GM21717 (cell line): ENCODE measurements at regions not wholly inside any gene's neighbourhood (a gene's known extent, or its start where the extent isn't known, plus 50 kb on each side); places are given as distances from the start of the nearest gene placed in this dataset.

ENCODE experiments used
- ATAC-seq: cut with Tn5 transposase; IDR thresholded peaks from one replicate; pipeline ENCODE4 v1.9.1; 2021; ENCODE audit warnings: mild to moderate bottlenecking, moderate library complexity; ENCODE audit not compliant: unreplicated experiment

- ATAC-seq: peak; percentile 40
Measured at GRCh38 chr6:26196846-26197635, 109.8 kb downstream of the HFE start.

- ATAC-seq: no peak
Measured at GRCh38 chr6:26197636-26197932, 110.4 kb downstream of the HFE start.

GRCh38 chr6:26197933-26198721, 110.9 kb downstream of the HFE start:
- no peak for ATAC-seq

- ATAC-seq: peak; percentile 1
Measured at GRCh38 chr6:26198722-26199056, 111.5 kb downstream of the HFE start.

- peak; percentile 47 for ATAC-seq
Measured at GRCh38 chr6:26199057-26199772, 112.0 kb downstream of the HFE start.

GRCh38 chr6:26199773-26200764, 112.8 kb downstream of the HFE start:
- no peak for ATAC-seq

- ATAC-seq: no peak
Measured at GRCh38 chr6:26200918-26201721, 113.9 kb downstream of the HFE start.

GRCh38 chr6:26202201-26202611, 115.0 kb downstream of the HFE start:
- ATAC-seq: no peak

- ATAC-seq: no peak
Measured at GRCh38 chr6:26202811-26203583, 115.8 kb downstream of the HFE start.

GRCh38 chr6:26204332-26205160, 117.3 kb downstream of the HFE start:
- peak; percentile 50 for ATAC-seq

GRCh38 chr6:26205161-26205624, 118.0 kb downstream of the HFE start:
- ATAC-seq: peak; percentile 34

- no peak for ATAC-seq
Measured at GRCh38 chr6:26205625-26206574, 118.7 kb downstream of the HFE start.

GRCh38 chr6:26206868-26207801, 119.9 kb downstream of the HFE start:
- no peak for ATAC-seq

GRCh38 chr6:26211963-26212362, 124.7 kb downstream of the HFE start:
- no peak for ATAC-seq

GRCh38 chr6:26213334-26214075, 126.3 kb downstream of the HFE start:
- ATAC-seq: no peak
